HuH-7 (cell line): ENCODE measurements at regions not wholly inside any gene's neighbourhood (a gene's known extent, or its start where the extent isn't known, plus 50 kb on each side); places are given as distances from the start of the nearest gene placed in this dataset.
"Not testable (repeated sequence)": the region's sequence is repeated elsewhere in the genome, so short reads cannot be mapped to it uniquely, and the experiment has no call there.

ENCODE experiments used
- DNase-seq: peaks from one replicate; pipeline ENCODE4 v3.0.0; 2011; ENCODE audit warnings: low spot score

- no peak for DNase-seq
These were observed 1761.3 kb upstream of the IGFBP7 start for GRCh38 chr4:58871509-58871908.

- no peak for DNase-seq
These were observed 1738.8 kb upstream of the IGFBP7 start for GRCh38 chr4:58849026-58849425.

- DNase-seq, result no peak
These were observed 1733.3 kb upstream of the IGFBP7 start for GRCh38 chr4:58843455-58843854.

- DNase-seq, result no peak
These were observed 1722.9 kb upstream of the IGFBP7 start for GRCh38 chr4:58833126-58833525.

GRCh38 chr4:58825278-58825677 is 1715.1 kb upstream of the IGFBP7 start:
- DNase-seq, result no peak

- DNase-seq, result not testable (repeated sequence)
These were observed 1708.4 kb upstream of the IGFBP7 start for GRCh38 chr4:58818560-58818959.

GRCh38 chr4:58809948-58810347 is 1699.8 kb upstream of the IGFBP7 start:
- no peak for DNase-seq

GRCh38 chr4:58809366-58809765 is 1699.2 kb upstream of the IGFBP7 start:
- DNase-seq, result no peak

- no peak for DNase-seq
These were observed 1698.6 kb upstream of the IGFBP7 start for GRCh38 chr4:58808817-58809216.

- no peak for DNase-seq
These were observed 1697.8 kb upstream of the IGFBP7 start for GRCh38 chr4:58807843-58808615.

GRCh38 chr4:58776627-58777026 is 1666.4 kb upstream of the IGFBP7 start:
- no peak for DNase-seq

GRCh38 chr4:58767598-58767997 is 1657.4 kb upstream of the IGFBP7 start:
- DNase-seq, result no peak

GRCh38 chr4:58766763-58767162 is 1656.6 kb upstream of the IGFBP7 start:
- DNase-seq, result no peak

- DNase-seq, result no peak
These were observed 1651.4 kb upstream of the IGFBP7 start for GRCh38 chr4:58761563-58761962.

GRCh38 chr4:58760737-58761136 is 1650.6 kb upstream of the IGFBP7 start:
- no peak for DNase-seq

GRCh38 chr4:58760100-58760499 is 1649.9 kb upstream of the IGFBP7 start:
- no peak for DNase-seq

GRCh38 chr4:58749206-58749605 is 1639.0 kb upstream of the IGFBP7 start:
- DNase-seq, result no peak

GRCh38 chr4:58740897-58741296 is 1630.7 kb upstream of the IGFBP7 start:
- DNase-seq, result no peak

GRCh38 chr4:58739275-58739674 is 1629.1 kb upstream of the IGFBP7 start:
- no peak for DNase-seq

GRCh38 chr4:58738375-58738774 is 1628.2 kb upstream of the IGFBP7 start:
- DNase-seq, result no peak

- DNase-seq, result no peak
These were observed 1624.0 kb upstream of the IGFBP7 start for GRCh38 chr4:58734030-58734674.

- no peak for DNase-seq
These were observed 1622.8 kb upstream of the IGFBP7 start for GRCh38 chr4:58732973-58733372.

- no peak for DNase-seq
These were observed 1613.8 kb upstream of the IGFBP7 start for GRCh38 chr4:58723954-58724353.

- no peak for DNase-seq
These were observed 1600.9 kb upstream of the IGFBP7 start for GRCh38 chr4:58711039-58711438.
